ENCODE measurements at regions not wholly inside any gene's neighbourhood (a gene's known extent, or its start where the extent isn't known, plus 50 kb on each side); places are given as distances from the start of the nearest gene placed in this dataset.

DNA sequence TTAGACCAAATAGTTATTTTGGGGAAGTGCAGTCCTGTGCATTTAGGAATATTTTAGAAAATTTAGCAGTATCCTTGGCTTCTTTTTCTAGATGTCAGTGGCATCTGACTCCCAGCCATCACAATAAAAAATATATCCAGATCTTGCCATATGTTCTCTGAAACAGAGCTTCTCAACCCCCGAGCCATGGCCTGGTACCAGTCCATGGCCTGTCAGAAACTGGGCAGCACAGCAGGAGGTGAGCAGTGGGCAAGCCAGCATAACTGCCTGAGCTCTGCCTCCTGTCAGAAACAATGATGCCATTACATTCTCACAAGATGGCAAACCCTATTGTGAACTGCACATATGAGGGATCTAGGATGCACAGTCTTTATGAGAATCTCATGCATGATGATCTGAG is 480.0 kb downstream of the LRRIQ3 start:
- no peak for TF ChIP-seq POLR2AphosphoS5 (IDR thresholded peaks at IDR 0.05; ENCODE audit: borderline replicate concordance, low read depth, low read length)
- no peak for TF ChIP-seq EZH2 (IDR thresholded peaks at IDR 0.05)
